GM12874 (cell line): ENCODE measurements at regions not wholly inside any gene's neighbourhood (a gene's known extent, or its start where the extent isn't known, plus 50 kb on each side); places are given as distances from the start of the nearest gene placed in this dataset.

Source experiments
- CTCF ChIP-seq: IDR thresholded peaks from 2 replicates; pipeline ENCODE4 v1.5.1; 2011; ENCODE audit warnings: low read depth, mild to moderate bottlenecking, control low read depth, low read length, moderate library complexity; ENCODE audit not compliant: insufficient read depth

GRCh38 chr12:132428936-132429601 lies 60.9 kb upstream of the FBRSL1 start:
- no peak for TF ChIP-seq CTCF

- no peak for TF ChIP-seq CTCF
These were observed 61.7 kb upstream of the FBRSL1 start for GRCh38 chr12:132427999-132428935.

- no peak for TF ChIP-seq CTCF
These were observed 62.7 kb upstream of the FBRSL1 start for GRCh38 chr12:132427174-132427768.

- TF ChIP-seq CTCF, result no peak
These were observed 63.4 kb upstream of the FBRSL1 start for GRCh38 chr12:132426349-132427173.

GRCh38 chr12:132424811-132425210 lies 65.1 kb upstream of the FBRSL1 start:
- no peak for TF ChIP-seq CTCF

- no peak for TF ChIP-seq CTCF
These were observed 65.9 kb upstream of the FBRSL1 start for GRCh38 chr12:132423820-132424645.
